ENCODE measurements at regions not wholly inside any gene's neighbourhood (a gene's known extent, or its start where the extent isn't known, plus 50 kb on each side); places are given as distances from the start of the nearest gene placed in this dataset.

GRCh38 chr4:12399781-12400180, 971.1 kb upstream of the HS3ST1 start:
- no peaks in the 10 kb centered on the region for H3K4me1 ChIP-seq (replicated peaks in 1 of 4; ENCODE audit: control insufficient read depth in 3 of 4, insufficient read depth in 4 of 4, low read length in 3 of 4)
- no peak overlapping the region for H3K56ac ChIP-seq (replicated peaks; ENCODE audit: insufficient read length, low read depth, low read length)
- H3K18ac ChIP-seq (ENCODE audit: extremely low read depth, low read length): no peak overlapping the region
- no peak overlapping the region for H2AK5ac ChIP-seq (ENCODE audit: low read depth, low read length)
- H3K4ac ChIP-seq (replicated peaks; ENCODE audit: insufficient read length, low read depth, low read length): no peak overlapping the region
- H2BK120ac ChIP-seq (replicated peaks; ENCODE audit: low read depth, low read length): no peak overlapping the region
- no peak overlapping the region for H4K8ac ChIP-seq (ENCODE audit: extremely low read depth, insufficient read depth, low read length)
- no peak for FAIRE-seq
- H3K9ac ChIP-seq (replicated peaks in 1 of 4; ENCODE audit: extremely low read depth in 1 of 4, low read depth in 3 of 4, low read length in 3 of 4): no peak overlapping the region
- ChIA-PET POLR2A (ENCODE audit: partially characterized antibody) (no interaction called here), CTCF (ENCODE audit: partially characterized antibody) (interaction anchor here (1.4 kb wide), 1 partner anchor 147 kb away, joined by 3 read pairs; no protein-coding TSS in a partner anchor)
- H3K23me2 ChIP-seq (ENCODE audit: low read depth, low read length): peaks cover 2% of the 10 kb centered on the region; the same call in 1 of the 2 replicates
- H3K36me3 ChIP-seq (ENCODE audit: control insufficient read depth in 2 of 4, insufficient read depth in 4 of 4, low read length in 3 of 4): no peaks in the 10 kb centered on the region
- no peak overlapping the region for H2BK20ac ChIP-seq (ENCODE audit: low read length)
- H2BK5ac ChIP-seq (ENCODE audit: low read depth, low read length): no peak overlapping the region
- H3K9me3 ChIP-seq (ENCODE audit: insufficient read depth in 2 of 2, low read depth in 1 of 2, low read length in 1 of 2): no peaks in the 10 kb centered on the region
- H2BK15ac ChIP-seq (ENCODE audit: low read length): no peak overlapping the region
- H3K23ac ChIP-seq (ENCODE audit: insufficient read length): no peak overlapping the region
- no peak overlapping the region for H3K14ac ChIP-seq (ENCODE audit: insufficient read length)
- H3K27me3 ChIP-seq (replicated peaks in 1 of 4; ENCODE audit: control insufficient read depth in 3 of 4, extremely low read depth in 1 of 4, insufficient read depth in 3 of 4, low read length in 3 of 4): no peaks in the 10 kb centered on the region
- H4K5ac ChIP-seq (ENCODE audit: insufficient read length, low read depth, low read length): no peak overlapping the region
- TF ChIP-seq BACH1 (IDR thresholded peaks at IDR 0.05; ENCODE audit: low read length) (no peak), RAD21 (IDR thresholded peaks at IDR 0.05 in 1 of 2, conservative IDR thresholded peaks at IDR 0.05 in 1 of 2; ENCODE audit: low read depth in 2 of 2, low read length in 2 of 2) (no peak), HDAC6 (IDR thresholded peaks at IDR 0.05; ENCODE audit: low read depth, low read length) (no peak), FOSL1 (IDR thresholded peaks at IDR 0.05; ENCODE audit: insufficient read depth, low read depth, low read length) (no peak), CEBPB (IDR thresholded peaks at IDR 0.05; ENCODE audit: low read depth, low read length) (no peak), EGR1 (IDR thresholded peaks at IDR 0.05; ENCODE audit: borderline replicate concordance, low read depth, low read length) (no peak), CTCF (IDR thresholded peaks at IDR 0.05; ENCODE audit: control extremely low read depth in 1 of 3, insufficient read depth in 1 of 3, low read depth in 1 of 3, low read length in 3 of 3) (no peak), SP1 (IDR thresholded peaks at IDR 0.05; ENCODE audit: low read depth, low read length) (no peak)
- no peak for DNase-seq (ENCODE audit: low read depth in 1 of 2, low spot score in 2 of 2)
- no peaks in the 10 kb centered on the region for H3K79me1 ChIP-seq (ENCODE audit: low read depth, low read length)
- H3K27ac ChIP-seq (ENCODE audit: low read depth, low read length): no peak overlapping the region
- no peak overlapping the region for H4K91ac ChIP-seq (replicated peaks; ENCODE audit: insufficient read length, low read length)
- no peak overlapping the region for H2BK12ac ChIP-seq (ENCODE audit: low read depth, low read length)
- H4K20me1 ChIP-seq (replicated peaks in 1 of 2; ENCODE audit: control insufficient read depth in 1 of 2, insufficient read depth in 2 of 2, low read length in 2 of 2): no peaks in the 10 kb centered on the region
- H3K4me3 ChIP-seq (ENCODE audit: extremely low read depth in 1 of 4, insufficient read depth in 2 of 4, low read depth in 3 of 4, low read length in 4 of 4): no peak overlapping the region
- 94% methylated on average over 4 of the region's 4 CpGs; no CpG with 5 or more reads in 1 of the 2 experiments for WGBS, 2 experiments (ENCODE audit: extremely low coverage in 1 of 2, insufficient coverage in 1 of 2, insufficient read length in 1 of 2, insufficient replicate concordance in 2 of 2, low coverage in 1 of 2, low lambda C conversion rate in 2 of 2, missing lambda C conversion rate in 1 of 2)
- no peak overlapping the region for H3K4me2 ChIP-seq (ENCODE audit: insufficient read depth in 1 of 2, low read depth in 2 of 2, low read length in 2 of 2)
- H2AFZ ChIP-seq (ENCODE audit: low read length): no peak overlapping the region
- no peaks in the 10 kb centered on the region for H3K79me2 ChIP-seq (ENCODE audit: control insufficient read depth in 1 of 2, insufficient read depth in 2 of 2, low read length in 2 of 2)
